Choroid plexus epithelial cell (primary cell): ENCODE measurements at regions not wholly inside any gene's neighbourhood (a gene's known extent, or its start where the extent isn't known, plus 50 kb on each side); places are given as distances from the start of the nearest gene placed in this dataset.

Source experiments
- DNase-seq: peaks from one replicate; pipeline ENCODE4 v3.0.0-alpha.2; 2010; ENCODE audit warnings: low read depth
- H3K4me3 ChIP-seq: 2 replicates; pipeline ENCODE4 v1.5.1; 2011; ENCODE audit warnings: low read depth, mild to moderate bottlenecking, control low read depth, low read length, moderate library complexity
- CTCF ChIP-seq: conservative IDR thresholded peaks from 2 replicates; pipeline ENCODE4 v1.5.1; 2011; ENCODE audit warnings: low read depth, mild to moderate bottlenecking, control low read depth, inconsistent platforms, low read length, moderate library complexity

- DNase-seq, result no peak
- TF ChIP-seq CTCF, result no peak
Measured at GRCh38 chr4:181687116-181687515, 556.1 kb upstream of the TENM3 start.

GRCh38 chr4:181688432-181688831, 554.8 kb upstream of the TENM3 start:
- TF ChIP-seq CTCF, result no peak
- DNase-seq, result peak; percentile 65
- no peak overlapping the region for H3K4me3 ChIP-seq

More at GRCh38 chr4:181687116-181687515, 556.1 kb upstream of the TENM3 start:
- H3K4me3 ChIP-seq, result no peak overlapping the region

GRCh38 chr4:181688872-181689271, 554.3 kb upstream of the TENM3 start:
- DNase-seq, result peak; percentile 54
- no peak for TF ChIP-seq CTCF
- H3K4me3 ChIP-seq, result no peak overlapping the region

GRCh38 chr4:181690498-181690897, 552.7 kb upstream of the TENM3 start:
- DNase-seq, result no peak
- TF ChIP-seq CTCF, result no peak
- no peak overlapping the region for H3K4me3 ChIP-seq

DNA sequence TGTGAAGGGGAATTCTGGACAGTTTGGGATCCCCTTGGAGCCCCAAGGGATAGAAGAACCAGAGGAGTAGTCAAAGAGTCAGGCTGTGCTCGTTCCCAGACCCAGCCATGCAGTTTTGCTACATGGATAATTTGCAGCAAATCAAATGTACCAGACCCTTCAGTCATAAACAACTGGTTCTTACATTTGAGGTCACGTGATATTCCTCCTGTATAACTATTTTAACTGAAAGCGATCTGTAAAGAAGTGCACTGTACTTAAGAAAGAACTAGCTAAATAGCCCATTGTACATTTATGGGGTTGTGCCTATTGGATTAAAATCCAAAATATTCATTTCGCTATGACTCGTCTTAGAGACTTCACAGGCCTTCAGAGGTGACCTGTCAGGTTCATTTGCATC, 550.2 kb upstream of the TENM3 start:
- H3K4me3 ChIP-seq, result no peak overlapping the region
- DNase-seq, result no peak
- no peak for TF ChIP-seq CTCF

DNA sequence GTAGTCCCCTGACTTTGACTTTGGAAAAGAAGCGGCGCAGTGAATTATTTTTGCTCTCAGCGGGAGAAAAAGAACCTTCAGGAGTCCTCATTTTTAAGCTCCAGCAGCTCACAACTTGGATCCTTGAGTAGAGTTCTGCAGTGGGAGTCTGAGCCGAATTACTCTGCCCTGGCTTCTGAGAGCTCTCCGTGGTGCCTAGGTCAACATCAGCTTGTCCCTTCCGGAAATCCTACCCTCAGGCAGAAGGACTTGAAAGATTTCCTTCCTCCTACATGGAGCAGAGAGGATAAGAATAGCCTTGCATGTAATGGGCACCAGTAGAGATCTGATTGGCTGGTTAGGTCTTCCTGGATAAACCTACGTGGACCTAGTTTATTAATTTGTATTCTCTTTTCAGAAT, 549.7 kb upstream of the TENM3 start:
- no peak overlapping the region for H3K4me3 ChIP-seq
- no peak for TF ChIP-seq CTCF
- DNase-seq, result no peak

GRCh38 chr4:181698221-181698620, 545.0 kb upstream of the TENM3 start:
- TF ChIP-seq CTCF, result no peak
- DNase-seq, result no peak
- H3K4me3 ChIP-seq, result no peak overlapping the region
